Fibroblast of the aortic adventitia (primary cell): ENCODE measurements at regions not wholly inside any gene's neighbourhood (a gene's known extent, or its start where the extent isn't known, plus 50 kb on each side); places are given as distances from the start of the nearest gene placed in this dataset.

ENCODE experiments used
- DNase-seq: peaks from one replicate; pipeline ENCODE4 v3.0.0-alpha.2; 2010; ENCODE audit warnings: low read depth
- H3K4me3 ChIP-seq: 2 replicates; pipeline ENCODE4 v1.5.1; 2011; ENCODE audit warnings: low read depth, mild to moderate bottlenecking, control low read depth, low read length, moderate library complexity
- CTCF ChIP-seq: IDR thresholded peaks from 2 replicates; pipeline ENCODE4 v1.5.1; 2011; ENCODE audit warnings: mild to moderate bottlenecking, low read length, control low read depth, inconsistent platforms; ENCODE audit not compliant: insufficient read depth

- H3K4me3 ChIP-seq: no peak overlapping the region
- no peak for DNase-seq
- TF ChIP-seq CTCF: no peak
Measured at GRCh38 chr5:54727874-54728587, 210.5 kb downstream of the SNX18 start.

- no peak for DNase-seq
- H3K4me3 ChIP-seq: no peak overlapping the region
- no peak for TF ChIP-seq CTCF
Measured at GRCh38 chr5:54725391-54726280, 208.1 kb downstream of the SNX18 start.

- no peak for DNase-seq
- H3K4me3 ChIP-seq: no peak overlapping the region
- no peak for TF ChIP-seq CTCF
Measured at GRCh38 chr5:54722846-54723433, 205.4 kb downstream of the SNX18 start.

GRCh38 chr5:54721951-54722654 lies 204.5 kb downstream of the SNX18 start:
- no peak for DNase-seq
- no peak overlapping the region for H3K4me3 ChIP-seq
- TF ChIP-seq CTCF: no peak

- no peak for TF ChIP-seq CTCF
- no peak for DNase-seq
- no peak overlapping the region for H3K4me3 ChIP-seq
Measured at GRCh38 chr5:54721116-54721515, 203.6 kb downstream of the SNX18 start.

- no peak for TF ChIP-seq CTCF
- H3K4me3 ChIP-seq: no peak overlapping the region
- DNase-seq: no peak
Measured at GRCh38 chr5:54720341-54720740, 202.8 kb downstream of the SNX18 start.
